ENCODE measurements at regions not wholly inside any gene's neighbourhood (a gene's known extent, or its start where the extent isn't known, plus 50 kb on each side); places are given as distances from the start of the nearest gene placed in this dataset.

- H3K4me3 ChIP-seq (ENCODE audit: low read length) = no peak overlapping the region
- DNase-seq (ENCODE audit: low read depth) = peak; percentile 42
- peak; percentile 78 for TF ChIP-seq CTCF (IDR thresholded peaks at IDR 0.05; ENCODE audit: insufficient read depth, low read depth, low read length, missing control alignments)
Measured at GRCh38 chr12:4849115-4849541, 60.6 kb upstream of the KCNA1 start.

DNA sequence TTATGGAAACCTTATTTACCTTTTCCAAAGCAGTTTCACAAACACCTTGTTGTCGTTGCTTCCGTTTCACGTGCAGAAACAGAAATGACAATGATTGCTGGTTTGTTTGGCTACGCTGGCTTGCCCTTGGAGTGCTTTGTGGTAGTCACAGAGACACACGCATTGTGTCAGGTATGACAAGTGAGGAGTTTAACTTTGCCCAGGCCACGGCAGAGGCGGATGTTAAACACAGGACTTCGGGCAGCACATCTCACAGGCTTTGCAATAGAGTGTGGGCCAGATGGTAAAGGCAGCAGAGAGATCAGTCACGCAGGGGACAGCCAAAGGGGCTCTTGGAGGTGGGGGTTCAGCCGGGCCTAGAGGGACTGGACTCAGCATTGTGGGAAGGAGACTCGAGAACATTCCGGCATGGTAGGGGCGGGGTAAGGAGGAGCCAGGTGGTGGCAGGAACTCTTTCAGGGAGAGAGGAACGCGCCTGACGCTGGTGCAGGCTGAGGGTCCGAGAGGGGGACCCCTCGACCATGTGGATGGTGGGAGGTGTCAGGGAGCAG lies 59.8 kb upstream of the KCNA1 start:
- no peak overlapping the region for H3K4me3 ChIP-seq (ENCODE audit: low read length)
- TF ChIP-seq CTCF (IDR thresholded peaks at IDR 0.05; ENCODE audit: insufficient read depth, low read depth, low read length, missing control alignments) = no peak
- DNase-seq (ENCODE audit: low read depth) = no peak

DNA sequence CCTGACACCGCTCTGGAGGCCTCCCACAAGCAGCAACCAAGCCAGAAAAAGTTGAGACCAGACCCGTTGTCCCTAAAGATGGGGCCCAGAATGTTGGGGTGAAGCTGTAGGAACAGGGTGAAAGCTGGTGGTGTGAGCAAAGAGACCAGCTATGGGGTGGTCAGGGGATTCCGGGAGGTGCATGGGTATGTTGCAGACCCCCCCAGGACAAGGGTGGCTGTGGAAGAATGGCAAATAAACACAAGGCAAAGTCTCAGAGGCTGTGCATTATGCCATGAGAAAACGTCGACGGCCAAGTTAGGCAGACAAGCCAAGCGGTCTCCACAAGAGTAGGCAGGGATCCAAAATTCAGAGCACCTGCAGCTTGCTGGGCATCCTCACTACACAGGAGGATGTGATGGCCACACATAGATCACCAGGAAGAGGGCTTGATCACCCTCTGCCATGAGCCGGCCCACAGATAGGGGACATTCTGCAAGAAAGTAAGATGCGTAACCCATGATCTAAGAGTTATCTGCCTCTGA lies 58.8 kb upstream of the KCNA1 start:
- DNase-seq (ENCODE audit: low read depth) = no peak
- H3K4me3 ChIP-seq (ENCODE audit: low read length) = no peak overlapping the region
- TF ChIP-seq CTCF (IDR thresholded peaks at IDR 0.05; ENCODE audit: insufficient read depth, low read depth, low read length, missing control alignments) = no peak

GRCh38 chr12:4852308-4852707 lies 57.4 kb upstream of the KCNA1 start:
- TF ChIP-seq CTCF (IDR thresholded peaks at IDR 0.05; ENCODE audit: insufficient read depth, low read depth, low read length, missing control alignments) = no peak
- H3K4me3 ChIP-seq (ENCODE audit: low read length) = no peak overlapping the region
- DNase-seq (ENCODE audit: low read depth) = no peak

DNA sequence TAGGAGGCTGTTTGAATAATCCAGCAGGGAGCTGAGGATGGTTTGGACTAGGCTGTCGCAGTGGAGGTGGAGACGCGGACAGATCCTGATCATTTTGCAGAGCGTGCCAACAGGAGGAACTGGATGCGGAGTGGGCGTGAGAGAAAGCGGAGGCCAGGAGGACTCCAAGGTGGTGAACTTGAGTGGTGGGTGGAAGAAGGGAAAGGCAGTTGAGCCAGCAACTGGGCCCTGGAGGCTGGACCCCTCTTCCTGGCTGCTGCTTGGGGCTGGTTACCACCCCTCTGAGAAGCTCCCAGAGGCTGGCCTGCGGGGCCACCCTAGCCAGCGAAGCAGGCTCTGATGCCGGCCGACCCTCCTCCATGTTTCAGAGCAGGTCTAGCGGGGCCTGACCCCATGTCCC lies 56.8 kb upstream of the KCNA1 start:
- no peak overlapping the region for H3K4me3 ChIP-seq (ENCODE audit: low read length)
- TF ChIP-seq CTCF (IDR thresholded peaks at IDR 0.05; ENCODE audit: insufficient read depth, low read depth, low read length, missing control alignments) = no peak

GRCh38 chr12:4855121-4855924 lies 54.4 kb upstream of the KCNA1 start:
- peak; percentile 77 for DNase-seq (ENCODE audit: low read depth)
- TF ChIP-seq CTCF (IDR thresholded peaks at IDR 0.05; ENCODE audit: insufficient read depth, low read depth, low read length, missing control alignments) = peak; percentile 78

More for the DNA sequence above, 56.8 kb upstream of the KCNA1 start:
- DNase-seq (ENCODE audit: low read depth) = no peak

More at GRCh38 chr12:4855121-4855924, 54.4 kb upstream of the KCNA1 start:
- no peak overlapping the region for H3K4me3 ChIP-seq (ENCODE audit: low read length)
